Activated effector memory CD4-positive, alpha-beta T cell treated with anti-CD3 and anti-CD28 coated beads, Interleukin-2, amount 50 U/mL, for 16 hours (primary cell): ENCODE measurements at regions not wholly inside any gene's neighbourhood (a gene's known extent, or its start where the extent isn't known, plus 50 kb on each side); places are given as distances from the start of the nearest gene placed in this dataset.
A peak's percentile ranks its signal among the peaks of the same experiment; 100 is the strongest.
"Not testable (repeated sequence)": the region's sequence is repeated elsewhere in the genome, so short reads cannot be mapped to it uniquely, and the experiment has no call there.

ENCODE experiments used
- DNase-seq: peaks from one replicate; pipeline ENCODE4 v3.0.0-alpha.2; 2020

DNA sequence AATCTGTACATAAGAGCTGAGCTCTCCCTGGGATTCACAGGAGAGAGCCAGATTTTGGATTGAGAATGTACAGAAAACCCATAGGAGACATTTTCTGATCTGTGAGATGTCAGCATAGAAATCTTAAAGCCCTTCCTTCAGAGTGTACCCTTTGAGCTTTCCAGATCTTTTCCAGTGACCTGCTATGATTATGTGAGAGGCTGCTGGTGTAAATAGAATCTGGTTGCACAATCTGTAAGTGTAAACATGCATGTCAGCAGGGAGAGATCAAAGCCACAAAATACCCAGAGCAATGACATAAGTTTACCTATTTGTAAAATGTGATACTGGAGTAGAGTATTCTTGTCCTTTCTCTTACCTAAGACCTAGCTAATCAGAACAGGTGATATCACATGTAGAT lies 471.9 kb downstream of the FOXD4L5 start:
- not testable (repeated sequence) for DNase-seq

DNA sequence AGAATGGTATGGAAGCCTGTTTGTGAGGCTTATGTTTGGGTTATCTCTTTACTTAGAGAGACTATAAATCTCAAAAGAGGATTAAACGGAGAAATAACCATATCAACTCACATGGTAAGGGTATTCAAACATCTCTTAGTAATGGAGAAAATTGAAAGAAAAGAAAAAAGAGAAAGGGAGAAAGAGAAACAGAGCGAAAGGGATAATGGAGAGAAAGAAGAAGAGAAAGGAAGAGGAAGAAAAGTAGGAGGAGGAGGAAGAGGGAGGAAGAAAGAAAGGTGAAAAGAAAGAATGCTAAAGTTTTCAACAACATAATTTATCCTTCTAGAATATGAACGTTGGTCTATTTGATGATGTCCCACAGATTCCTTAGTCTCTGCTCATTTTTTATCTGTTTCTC lies 506.3 kb downstream of the FOXD4L5 start:
- not testable (repeated sequence) for DNase-seq

- not testable (repeated sequence) for DNase-seq
Observed at GRCh38 chr9:64776269-64776668, 508.7 kb downstream of the FOXD4L5 start.

DNA sequence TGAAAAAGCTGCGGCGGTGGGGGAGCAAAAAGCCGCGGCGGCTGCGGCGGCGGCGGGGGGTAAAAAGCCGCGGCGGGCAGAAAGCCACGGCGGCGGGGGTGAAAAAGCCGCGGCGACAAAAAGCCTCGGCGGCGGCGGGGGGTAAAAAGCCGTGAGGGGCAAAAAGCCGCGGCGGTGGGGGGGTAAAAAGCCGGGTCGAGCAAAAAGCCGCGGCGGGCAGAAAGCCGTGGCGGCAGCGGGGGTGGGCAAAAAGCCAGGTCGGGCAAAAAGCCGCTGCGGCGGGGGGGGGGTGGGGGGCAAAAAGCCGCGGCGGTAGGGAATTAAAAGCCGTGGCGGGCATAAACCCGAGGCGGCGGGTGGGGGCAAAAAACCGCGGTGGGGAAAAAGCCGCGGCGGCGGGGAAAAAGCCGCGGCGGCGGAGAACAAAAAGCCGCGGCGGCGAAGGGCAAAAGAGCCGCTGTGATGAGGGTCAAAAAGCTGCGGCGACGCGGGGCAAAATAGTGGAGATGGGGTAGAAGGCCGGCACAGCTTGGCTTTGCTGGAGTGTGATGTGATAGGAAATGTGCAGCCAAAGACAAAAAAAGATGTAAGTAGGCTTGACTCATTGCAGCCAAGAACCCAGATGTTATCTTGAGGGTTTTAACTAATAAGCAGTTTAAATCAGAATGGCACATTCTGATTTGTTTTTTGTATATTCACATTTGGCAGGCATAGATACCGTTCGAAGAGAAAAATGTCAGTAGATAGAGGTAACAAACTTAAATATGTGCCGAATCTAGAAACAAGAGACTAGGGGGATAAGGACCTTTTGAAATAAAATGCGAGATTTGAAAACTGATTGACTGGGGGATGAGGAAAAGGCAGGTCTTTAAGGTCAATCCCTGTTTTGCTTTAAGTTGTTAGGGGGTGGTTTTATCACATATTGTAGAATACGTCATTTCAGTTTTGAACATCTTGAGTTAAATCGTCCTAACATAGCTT lies 509.9 kb downstream of the FOXD4L5 start:
- peak; percentile 65 for DNase-seq

DNA sequence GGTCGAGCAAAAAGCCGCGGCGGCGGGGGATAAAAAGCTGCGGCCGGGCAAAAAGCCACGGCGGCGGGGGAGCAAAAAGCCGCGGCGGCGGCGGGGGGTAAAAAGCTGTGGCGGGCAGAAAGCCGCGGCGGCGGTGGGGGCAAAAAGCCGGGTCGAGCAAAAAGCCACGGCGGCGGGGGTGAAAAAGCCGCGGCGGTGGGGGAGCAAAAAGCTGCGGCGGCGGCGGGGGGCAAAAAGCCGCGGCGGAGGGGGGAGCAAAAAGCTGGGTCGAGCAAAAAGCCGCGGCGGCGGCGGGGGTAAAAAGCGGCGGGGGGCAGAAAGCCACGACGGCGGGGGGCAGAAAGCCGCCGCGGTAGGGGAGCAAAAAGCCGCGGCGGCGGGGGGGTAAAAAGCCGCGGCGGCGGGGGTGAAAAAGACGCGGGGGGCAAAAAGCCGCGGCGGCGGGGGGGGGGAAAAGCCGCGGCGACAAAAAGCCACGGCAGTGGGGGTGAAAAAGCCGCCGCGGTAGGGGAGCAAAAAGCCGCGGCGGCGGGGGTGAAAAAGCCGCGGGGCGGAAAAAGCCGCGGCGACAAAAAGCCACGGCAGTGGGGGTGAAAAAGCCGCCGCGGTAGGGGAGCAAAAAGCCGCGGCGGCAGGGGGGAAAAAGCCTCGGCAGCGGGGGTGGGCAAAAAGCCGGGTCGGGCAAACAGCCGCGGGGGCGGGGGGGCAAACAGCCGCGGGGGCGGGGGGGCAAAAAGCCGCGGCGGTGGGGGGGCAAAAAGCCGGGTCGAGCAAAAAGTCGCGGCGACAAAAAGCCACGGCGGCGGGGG lies 510.8 kb downstream of the FOXD4L5 start:
- peak; percentile 63 for DNase-seq

- DNase-seq: peak; percentile 64
Observed at GRCh38 chr9:64773491-64773931, 511.5 kb downstream of the FOXD4L5 start.

- DNase-seq: peak; percentile 49
Observed at GRCh38 chr9:64772751-64773331, 512.2 kb downstream of the FOXD4L5 start.

- DNase-seq: peak; percentile 55
Observed at GRCh38 chr9:64772123-64772736, 512.8 kb downstream of the FOXD4L5 start.
